ENCODE measurements at regions not wholly inside any gene's neighbourhood (a gene's known extent, or its start where the extent isn't known, plus 50 kb on each side); places are given as distances from the start of the nearest gene placed in this dataset.
A peak's percentile ranks its signal among the peaks of the same experiment; 100 is the strongest.

DNA sequence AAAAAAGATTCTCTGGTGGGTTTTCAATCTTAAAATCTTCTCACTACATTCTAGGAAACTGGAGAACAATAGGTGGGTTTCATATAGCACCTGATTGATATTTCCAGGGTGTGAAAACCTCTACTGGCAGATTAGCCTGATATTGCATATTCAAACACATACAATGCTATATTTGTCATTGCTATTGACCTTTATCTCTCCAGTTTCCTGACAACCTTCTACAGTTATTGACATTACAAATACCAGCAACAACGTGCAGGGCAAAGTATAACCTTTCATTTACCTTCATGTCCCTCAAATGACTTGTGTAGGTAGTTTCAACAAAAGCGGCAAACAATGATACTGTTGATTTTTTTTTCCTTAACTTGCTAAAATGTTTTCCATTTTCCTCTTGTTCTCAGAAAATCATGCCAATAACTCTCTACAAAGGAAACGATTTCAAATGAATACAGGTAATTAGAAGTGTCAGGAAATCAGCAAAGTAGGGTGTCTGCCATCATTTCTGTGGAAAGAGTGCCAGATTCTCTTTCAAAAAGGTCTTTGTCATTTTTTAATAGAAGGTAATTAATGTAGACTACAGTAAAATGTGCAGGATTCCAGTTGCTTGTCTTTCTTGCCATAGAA lies 72.6 kb upstream of the CDIN1 start (continued):
- TF ChIP-seq ZFX (CRISPR knock-in tag; IDR thresholded peaks at IDR 0.05; ENCODE audit: low read depth): no peak
- no peak for TF ChIP-seq CHD2 (IDR thresholded peaks at IDR 0.05; ENCODE audit: low read depth, low read length)
- no peak for TF ChIP-seq EED (CRISPR knock-in tag; IDR thresholded peaks at IDR 0.05)
- TF ChIP-seq ZNF891 (CRISPR knock-in tag; IDR thresholded peaks at IDR 0.05): no peak
- no peak for TF ChIP-seq SMAD9 (CRISPR knock-in tag; IDR thresholded peaks at IDR 0.05)
- TF ChIP-seq CEBPG (CRISPR knock-in tag; IDR thresholded peaks at IDR 0.05): peak; percentile 70
- TF ChIP-seq ZNF615 (CRISPR knock-in tag; IDR thresholded peaks at IDR 0.05; ENCODE audit: borderline replicate concordance): no peak
- no peak for TF ChIP-seq GABPB1 (CRISPR knock-in tag; IDR thresholded peaks at IDR 0.05)
- no peak for TF ChIP-seq ZNF788 (CRISPR knock-in tag; IDR thresholded peaks at IDR 0.05; ENCODE audit: borderline replicate concordance)
- TF ChIP-seq, protein P1, sequence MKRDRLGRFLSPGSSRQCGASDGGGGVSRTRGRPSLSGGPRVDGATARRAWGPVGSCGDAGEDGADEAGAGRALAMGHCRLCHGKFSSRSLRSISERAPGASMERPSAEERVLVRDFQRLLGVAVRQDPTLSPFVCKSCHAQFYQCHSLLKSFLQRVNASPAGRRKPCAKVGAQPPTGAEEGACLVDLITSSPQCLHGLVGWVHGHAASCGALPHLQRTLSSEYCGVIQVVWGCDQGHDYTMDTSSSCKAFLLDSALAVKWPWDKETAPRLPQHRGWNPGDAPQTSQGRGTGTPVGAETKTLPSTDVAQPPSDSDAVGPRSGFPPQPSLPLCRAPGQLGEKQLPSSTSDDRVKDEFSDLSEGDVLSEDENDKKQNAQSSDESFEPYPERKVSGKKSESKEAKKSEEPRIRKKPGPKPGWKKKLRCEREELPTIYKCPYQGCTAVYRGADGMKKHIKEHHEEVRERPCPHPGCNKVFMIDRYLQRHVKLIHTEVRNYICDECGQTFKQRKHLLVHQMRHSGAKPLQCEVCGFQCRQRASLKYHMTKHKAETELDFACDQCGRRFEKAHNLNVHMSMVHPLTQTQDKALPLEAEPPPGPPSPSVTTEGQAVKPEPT (CRISPR knock-in tag; IDR thresholded peaks at IDR 0.05; ENCODE audit: low read depth): no peak
- TF ChIP-seq, protein P2, sequence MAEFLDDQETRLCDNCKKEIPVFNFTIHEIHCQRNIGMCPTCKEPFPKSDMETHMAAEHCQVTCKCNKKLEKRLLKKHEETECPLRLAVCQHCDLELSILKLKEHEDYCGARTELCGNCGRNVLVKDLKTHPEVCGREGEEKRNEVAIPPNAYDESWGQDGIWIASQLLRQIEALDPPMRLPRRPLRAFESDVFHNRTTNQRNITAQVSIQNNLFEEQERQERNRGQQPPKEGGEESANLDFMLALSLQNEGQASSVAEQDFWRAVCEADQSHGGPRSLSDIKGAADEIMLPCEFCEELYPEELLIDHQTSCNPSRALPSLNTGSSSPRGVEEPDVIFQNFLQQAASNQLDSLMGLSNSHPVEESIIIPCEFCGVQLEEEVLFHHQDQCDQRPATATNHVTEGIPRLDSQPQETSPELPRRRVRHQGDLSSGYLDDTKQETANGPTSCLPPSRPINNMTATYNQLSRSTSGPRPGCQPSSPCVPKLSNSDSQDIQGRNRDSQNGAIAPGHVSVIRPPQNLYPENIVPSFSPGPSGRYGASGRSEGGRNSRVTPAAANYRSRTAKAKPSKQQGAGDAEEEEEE (CRISPR knock-in tag; IDR thresholded peaks at IDR 0.05; ENCODE audit: borderline replicate concordance): no peak
- TF ChIP-seq, protein P3, sequence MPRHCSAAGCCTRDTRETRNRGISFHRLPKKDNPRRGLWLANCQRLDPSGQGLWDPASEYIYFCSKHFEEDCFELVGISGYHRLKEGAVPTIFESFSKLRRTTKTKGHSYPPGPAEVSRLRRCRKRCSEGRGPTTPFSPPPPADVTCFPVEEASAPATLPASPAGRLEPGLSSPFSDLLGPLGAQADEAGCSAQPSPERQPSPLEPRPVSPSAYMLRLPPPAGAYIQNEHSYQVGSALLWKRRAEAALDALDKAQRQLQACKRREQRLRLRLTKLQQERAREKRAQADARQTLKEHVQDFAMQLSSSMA (CRISPR knock-in tag; IDR thresholded peaks at IDR 0.05): no peak
- TF ChIP-seq SP4 (CRISPR knock-in tag; IDR thresholded peaks at IDR 0.05): no peak
- no peak for TF ChIP-seq AGO2 (optimal IDR thresholded peaks at IDR 0.05; ENCODE audit: low read depth, low read length)
- TF ChIP-seq KLF11 (CRISPR knock-in tag; IDR thresholded peaks at IDR 0.05): no peak
- TF ChIP-seq, protein P4, sequence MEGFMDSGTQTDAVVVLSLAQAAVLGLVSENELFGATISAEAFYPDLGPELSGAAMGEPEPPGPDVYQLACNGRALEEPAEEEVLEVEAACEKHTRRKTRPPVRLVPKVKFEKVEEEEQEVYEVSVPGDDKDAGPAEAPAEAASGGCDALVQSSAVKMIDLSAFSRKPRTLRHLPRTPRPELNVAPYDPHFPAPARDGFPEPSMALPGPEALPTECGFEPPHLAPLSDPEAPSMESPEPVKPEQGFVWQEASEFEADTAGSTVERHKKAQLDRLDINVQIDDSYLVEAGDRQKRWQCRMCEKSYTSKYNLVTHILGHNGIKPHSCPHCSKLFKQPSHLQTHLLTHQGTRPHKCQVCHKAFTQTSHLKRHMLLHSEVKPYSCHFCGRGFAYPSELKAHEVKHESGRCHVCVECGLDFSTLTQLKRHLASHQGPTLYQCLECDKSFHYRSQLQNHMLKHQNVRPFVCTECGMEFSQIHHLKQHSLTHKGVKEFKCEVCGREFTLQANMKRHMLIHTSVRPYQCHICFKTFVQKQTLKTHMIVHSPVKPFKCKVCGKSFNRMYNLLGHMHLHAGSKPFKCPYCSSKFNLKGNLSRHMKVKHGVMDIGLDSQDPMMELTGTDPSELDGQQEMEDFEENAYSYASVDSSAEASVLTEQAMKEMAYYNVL (CRISPR knock-in tag; IDR thresholded peaks at IDR 0.05; ENCODE audit: borderline replicate concordance): peak; percentile 52; the same call in 1 of the 2 replicates
- TF ChIP-seq ETV5 (CRISPR knock-in tag; IDR thresholded peaks at IDR 0.05; ENCODE audit: borderline replicate concordance): peak; percentile 91
- TF ChIP-seq, protein P5, sequence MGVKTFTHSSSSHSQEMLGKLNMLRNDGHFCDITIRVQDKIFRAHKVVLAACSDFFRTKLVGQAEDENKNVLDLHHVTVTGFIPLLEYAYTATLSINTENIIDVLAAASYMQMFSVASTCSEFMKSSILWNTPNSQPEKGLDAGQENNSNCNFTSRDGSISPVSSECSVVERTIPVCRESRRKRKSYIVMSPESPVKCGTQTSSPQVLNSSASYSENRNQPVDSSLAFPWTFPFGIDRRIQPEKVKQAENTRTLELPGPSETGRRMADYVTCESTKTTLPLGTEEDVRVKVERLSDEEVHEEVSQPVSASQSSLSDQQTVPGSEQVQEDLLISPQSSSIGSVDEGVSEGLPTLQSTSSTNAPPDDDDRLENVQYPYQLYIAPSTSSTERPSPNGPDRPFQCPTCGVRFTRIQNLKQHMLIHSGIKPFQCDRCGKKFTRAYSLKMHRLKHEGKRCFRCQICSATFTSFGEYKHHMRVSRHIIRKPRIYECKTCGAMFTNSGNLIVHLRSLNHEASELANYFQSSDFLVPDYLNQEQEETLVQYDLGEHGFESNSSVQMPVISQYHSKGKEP (CRISPR knock-in tag; IDR thresholded peaks at IDR 0.05): no peak
- TF ChIP-seq, protein P6, sequence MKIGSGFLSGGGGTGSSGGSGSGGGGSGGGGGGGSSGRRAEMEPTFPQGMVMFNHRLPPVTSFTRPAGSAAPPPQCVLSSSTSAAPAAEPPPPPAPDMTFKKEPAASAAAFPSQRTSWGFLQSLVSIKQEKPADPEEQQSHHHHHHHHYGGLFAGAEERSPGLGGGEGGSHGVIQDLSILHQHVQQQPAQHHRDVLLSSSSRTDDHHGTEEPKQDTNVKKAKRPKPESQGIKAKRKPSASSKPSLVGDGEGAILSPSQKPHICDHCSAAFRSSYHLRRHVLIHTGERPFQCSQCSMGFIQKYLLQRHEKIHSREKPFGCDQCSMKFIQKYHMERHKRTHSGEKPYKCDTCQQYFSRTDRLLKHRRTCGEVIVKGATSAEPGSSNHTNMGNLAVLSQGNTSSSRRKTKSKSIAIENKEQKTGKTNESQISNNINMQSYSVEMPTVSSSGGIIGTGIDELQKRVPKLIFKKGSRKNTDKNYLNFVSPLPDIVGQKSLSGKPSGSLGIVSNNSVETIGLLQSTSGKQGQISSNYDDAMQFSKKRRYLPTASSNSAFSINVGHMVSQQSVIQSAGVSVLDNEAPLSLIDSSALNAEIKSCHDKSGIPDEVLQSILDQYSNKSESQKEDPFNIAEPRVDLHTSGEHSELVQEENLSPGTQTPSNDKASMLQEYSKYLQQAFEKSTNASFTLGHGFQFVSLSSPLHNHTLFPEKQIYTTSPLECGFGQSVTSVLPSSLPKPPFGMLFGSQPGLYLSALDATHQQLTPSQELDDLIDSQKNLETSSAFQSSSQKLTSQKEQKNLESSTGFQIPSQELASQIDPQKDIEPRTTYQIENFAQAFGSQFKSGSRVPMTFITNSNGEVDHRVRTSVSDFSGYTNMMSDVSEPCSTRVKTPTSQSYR (CRISPR knock-in tag; IDR thresholded peaks at IDR 0.05; ENCODE audit: borderline replicate concordance): peak; percentile 80; the same call in 1 of the 2 replicates

Data from HepG2 (cell line).